ENCODE measurements at regions not wholly inside any gene's neighbourhood (a gene's known extent, or its start where the extent isn't known, plus 50 kb on each side); places are given as distances from the start of the nearest gene placed in this dataset.

DNA sequence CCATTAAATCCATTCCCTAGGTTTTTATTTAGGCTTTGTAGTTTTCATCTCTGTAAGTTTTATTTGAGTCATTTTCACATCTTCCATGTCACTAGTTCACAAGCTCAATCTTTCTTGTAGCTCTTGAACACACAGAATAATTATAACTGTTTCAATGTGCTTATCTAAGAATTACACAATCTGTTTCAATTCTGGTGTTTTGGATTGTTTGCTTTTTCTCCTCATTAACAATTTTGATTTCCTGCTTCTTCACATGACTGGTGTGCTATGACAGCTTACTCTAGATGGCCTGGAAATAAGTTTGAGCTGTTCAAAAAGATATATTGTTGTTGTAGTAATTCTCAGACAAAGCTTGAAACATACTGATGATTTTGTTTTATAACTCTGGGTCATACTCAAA is 1974.1 kb upstream of the NUDT12 start:
- TF ChIP-seq, protein P1, sequence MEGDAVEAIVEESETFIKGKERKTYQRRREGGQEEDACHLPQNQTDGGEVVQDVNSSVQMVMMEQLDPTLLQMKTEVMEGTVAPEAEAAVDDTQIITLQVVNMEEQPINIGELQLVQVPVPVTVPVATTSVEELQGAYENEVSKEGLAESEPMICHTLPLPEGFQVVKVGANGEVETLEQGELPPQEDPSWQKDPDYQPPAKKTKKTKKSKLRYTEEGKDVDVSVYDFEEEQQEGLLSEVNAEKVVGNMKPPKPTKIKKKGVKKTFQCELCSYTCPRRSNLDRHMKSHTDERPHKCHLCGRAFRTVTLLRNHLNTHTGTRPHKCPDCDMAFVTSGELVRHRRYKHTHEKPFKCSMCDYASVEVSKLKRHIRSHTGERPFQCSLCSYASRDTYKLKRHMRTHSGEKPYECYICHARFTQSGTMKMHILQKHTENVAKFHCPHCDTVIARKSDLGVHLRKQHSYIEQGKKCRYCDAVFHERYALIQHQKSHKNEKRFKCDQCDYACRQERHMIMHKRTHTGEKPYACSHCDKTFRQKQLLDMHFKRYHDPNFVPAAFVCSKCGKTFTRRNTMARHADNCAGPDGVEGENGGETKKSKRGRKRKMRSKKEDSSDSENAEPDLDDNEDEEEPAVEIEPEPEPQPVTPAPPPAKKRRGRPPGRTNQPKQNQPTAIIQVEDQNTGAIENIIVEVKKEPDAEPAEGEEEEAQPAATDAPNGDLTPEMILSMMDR (IDR thresholded peaks at IDR 0.05): no peak
- no peak for TF ChIP-seq EZH2 (IDR thresholded peaks at IDR 0.05; ENCODE audit: borderline replicate concordance, insufficient read depth, low read depth, low read length, poor library complexity, severe bottlenecking)
